Endothelial cell (in vitro differentiated cells): ENCODE measurements at regions not wholly inside any gene's neighbourhood (a gene's known extent, or its start where the extent isn't known, plus 50 kb on each side); places are given as distances from the start of the nearest gene placed in this dataset.

Experiments
- DNase-seq: peaks from one replicate; pipeline ENCODE4 v3.0.0; 2021; ENCODE audit warnings: low spot score
- H3K27ac Mint-ChIP-seq: one replicate; pipeline ENCODE4 v1.8.0; 2021; ENCODE audit warnings: mixed read lengths, inconsistent platforms; ENCODE audit not compliant: unreplicated experiment
- H3K27me3 Mint-ChIP-seq: one replicate; pipeline ENCODE4 v1.8.0; 2021; ENCODE audit warnings: mild to moderate bottlenecking, moderate library complexity, mixed read lengths, inconsistent platforms; ENCODE audit not compliant: unreplicated experiment
- H3K36me3 Mint-ChIP-seq: one replicate; pipeline ENCODE4 v1.8.0; 2021; ENCODE audit warnings: mild to moderate bottlenecking, low read depth, mixed read lengths, inconsistent platforms; ENCODE audit not compliant: unreplicated experiment
- H3K4me1 Mint-ChIP-seq: one replicate; pipeline ENCODE4 v1.8.0; 2021; ENCODE audit warnings: mild to moderate bottlenecking, mixed read lengths, inconsistent platforms; ENCODE audit not compliant: unreplicated experiment
- H3K4me3 Mint-ChIP-seq: one replicate; pipeline ENCODE4 v1.8.0; 2021; ENCODE audit warnings: mild to moderate bottlenecking, mixed read lengths, inconsistent platforms; ENCODE audit not compliant: unreplicated experiment
- H3K9me3 Mint-ChIP-seq: one replicate; pipeline ENCODE4 v1.8.0; 2021; ENCODE audit warnings: mixed read lengths, inconsistent platforms; ENCODE audit not compliant: unreplicated experiment
- TF ChIP-seq, protein P1 (sequence below): fragments of 200-600 bp; sonication (generic); IDR thresholded peaks from one replicate; pipeline ENCODE4 v1.5.0; 2021; ENCODE audit warnings: antibody characterized with exemption; ENCODE audit not compliant: unreplicated experiment

DNA sequence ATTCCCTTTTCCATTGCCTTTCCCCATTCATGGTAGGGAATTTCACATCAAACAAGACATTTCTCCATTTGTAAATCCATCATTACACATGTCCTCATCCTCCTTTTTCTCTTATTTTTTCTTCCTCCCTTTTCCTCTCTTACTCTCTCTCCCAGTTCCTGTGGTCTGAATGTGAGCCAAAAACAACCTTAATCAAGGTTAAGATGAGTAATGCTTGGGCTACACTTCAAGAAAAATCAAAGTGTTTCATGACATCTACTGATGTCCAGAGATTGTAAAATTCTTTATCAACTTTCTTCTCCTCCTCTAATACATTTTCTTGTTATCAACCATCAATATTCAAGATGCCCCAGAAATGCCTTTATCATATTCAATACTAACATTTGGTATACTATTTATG is 172.5 kb upstream of the PRNP start:
- Mint-ChIP-seq H3K4me1 (peaks cover 2% of the 10 kb centered on the region), H3K27me3 (no peaks in the 10 kb centered on the region), H3K36me3 (no peaks in the 10 kb centered on the region), H3K9me3 (no peaks in the 10 kb centered on the region), H3K27ac (no peak overlapping the region), H3K4me3 (no peak overlapping the region)
- TF ChIP-seq, protein P1, sequence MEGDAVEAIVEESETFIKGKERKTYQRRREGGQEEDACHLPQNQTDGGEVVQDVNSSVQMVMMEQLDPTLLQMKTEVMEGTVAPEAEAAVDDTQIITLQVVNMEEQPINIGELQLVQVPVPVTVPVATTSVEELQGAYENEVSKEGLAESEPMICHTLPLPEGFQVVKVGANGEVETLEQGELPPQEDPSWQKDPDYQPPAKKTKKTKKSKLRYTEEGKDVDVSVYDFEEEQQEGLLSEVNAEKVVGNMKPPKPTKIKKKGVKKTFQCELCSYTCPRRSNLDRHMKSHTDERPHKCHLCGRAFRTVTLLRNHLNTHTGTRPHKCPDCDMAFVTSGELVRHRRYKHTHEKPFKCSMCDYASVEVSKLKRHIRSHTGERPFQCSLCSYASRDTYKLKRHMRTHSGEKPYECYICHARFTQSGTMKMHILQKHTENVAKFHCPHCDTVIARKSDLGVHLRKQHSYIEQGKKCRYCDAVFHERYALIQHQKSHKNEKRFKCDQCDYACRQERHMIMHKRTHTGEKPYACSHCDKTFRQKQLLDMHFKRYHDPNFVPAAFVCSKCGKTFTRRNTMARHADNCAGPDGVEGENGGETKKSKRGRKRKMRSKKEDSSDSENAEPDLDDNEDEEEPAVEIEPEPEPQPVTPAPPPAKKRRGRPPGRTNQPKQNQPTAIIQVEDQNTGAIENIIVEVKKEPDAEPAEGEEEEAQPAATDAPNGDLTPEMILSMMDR, result no peak
- DNase-seq, result no peak

DNA sequence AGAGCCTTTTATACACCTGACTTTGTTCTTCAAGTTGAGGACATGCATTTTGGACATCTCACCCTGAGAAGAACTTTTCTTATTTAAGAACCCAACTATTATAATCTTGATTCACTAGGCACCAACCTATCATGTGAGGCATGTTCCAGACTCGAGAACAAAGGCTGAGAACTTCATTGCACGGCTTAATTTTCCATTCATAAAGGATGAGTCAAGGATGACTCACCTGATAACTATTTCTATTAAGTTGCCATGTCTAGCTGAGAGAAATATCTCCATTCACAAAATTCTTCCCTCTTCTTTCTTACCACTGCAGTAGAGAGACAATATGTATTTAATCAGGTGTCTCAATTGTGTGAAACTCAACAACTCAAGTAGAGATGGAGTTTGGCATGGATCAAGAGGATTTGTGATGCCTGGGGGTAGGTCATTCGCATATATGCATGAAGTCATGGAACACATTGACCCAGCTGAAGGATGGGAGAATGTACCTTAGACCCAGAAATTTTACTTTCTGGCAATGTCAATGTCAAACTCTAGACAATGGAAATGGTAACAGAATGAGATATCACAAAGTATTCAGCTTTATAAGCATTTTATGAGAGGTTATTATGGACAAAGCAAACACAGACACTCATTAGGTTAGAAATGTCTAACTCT is 173.2 kb upstream of the PRNP start:
- DNase-seq, result no peak
- TF ChIP-seq, protein P1, result no peak
- Mint-ChIP-seq H3K27ac (no peak overlapping the region), H3K27me3 (no peaks in the 10 kb centered on the region), H3K9me3 (no peaks in the 10 kb centered on the region), H3K4me1 (peaks cover 2% of the 10 kb centered on the region), H3K4me3 (no peak overlapping the region), H3K36me3 (no peaks in the 10 kb centered on the region)

DNA sequence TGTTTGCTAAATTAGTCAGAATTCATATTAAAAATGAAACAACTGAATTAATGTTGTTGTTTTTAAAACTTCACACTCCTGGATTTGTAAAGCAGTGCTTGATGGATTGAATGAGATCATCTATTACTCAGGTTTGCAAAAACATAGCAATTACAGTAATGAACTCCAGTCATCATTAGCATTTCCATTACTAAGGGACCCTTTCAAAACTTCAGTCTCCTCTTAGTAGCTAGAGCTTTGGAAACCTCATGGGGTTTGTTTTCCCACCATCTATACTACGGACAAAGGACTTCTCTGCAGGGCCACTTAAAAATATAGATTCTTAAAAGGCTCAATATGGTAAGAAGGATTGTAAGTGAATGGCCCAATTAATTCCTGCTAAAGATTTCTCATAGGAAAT is 174.5 kb upstream of the PRNP start:
- no peaks in the 10 kb centered on the region for H3K4me1 Mint-ChIP-seq
- DNase-seq, result no peak
- no peak overlapping the region for H3K27ac Mint-ChIP-seq
- no peak overlapping the region for H3K4me3 Mint-ChIP-seq
- TF ChIP-seq, protein P1, result no peak
- no peaks in the 10 kb centered on the region for H3K9me3 Mint-ChIP-seq
- no peaks in the 10 kb centered on the region for H3K36me3 Mint-ChIP-seq
- no peaks in the 10 kb centered on the region for H3K27me3 Mint-ChIP-seq

DNA sequence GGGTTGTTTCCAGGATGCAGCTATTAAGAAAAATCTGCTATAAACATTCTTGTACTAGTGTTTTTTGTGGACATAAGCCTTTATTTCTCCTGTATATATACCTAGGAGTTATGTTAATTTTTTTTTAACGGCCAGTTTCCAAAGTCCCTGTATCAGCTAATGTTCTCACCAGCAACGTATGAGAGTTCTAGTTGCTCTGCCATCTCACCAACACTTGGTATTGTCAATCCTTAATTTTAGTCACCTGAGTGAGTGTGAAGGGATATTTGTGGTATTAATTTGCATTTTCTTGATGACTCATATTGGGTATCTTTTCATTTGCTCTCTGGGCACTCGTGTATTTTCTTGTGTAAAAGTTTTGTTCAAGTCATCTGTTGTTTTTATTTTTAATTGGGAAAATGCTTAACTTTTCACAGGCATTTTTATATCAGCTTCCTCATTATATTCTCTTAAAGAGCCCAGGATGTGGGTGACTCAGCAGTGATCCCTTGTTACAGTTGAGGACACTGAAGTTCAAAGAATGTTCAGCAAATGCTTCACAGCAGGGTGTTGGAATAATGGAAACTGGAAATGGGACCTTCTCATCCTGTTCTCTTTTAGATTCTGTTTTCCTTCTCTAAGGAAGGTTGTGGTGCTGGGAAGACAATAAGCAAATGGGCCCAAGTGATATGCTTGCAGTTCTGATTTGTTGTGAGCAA is 176.3 kb upstream of the PRNP start:
- Mint-ChIP-seq H3K9me3 (no peaks in the 10 kb centered on the region), H3K27me3 (no peaks in the 10 kb centered on the region), H3K4me3 (no peak overlapping the region), H3K4me1 (no peaks in the 10 kb centered on the region), H3K27ac (no peak overlapping the region), H3K36me3 (no peaks in the 10 kb centered on the region)
- DNase-seq, result no peak
- TF ChIP-seq, protein P1, result no peak

DNA sequence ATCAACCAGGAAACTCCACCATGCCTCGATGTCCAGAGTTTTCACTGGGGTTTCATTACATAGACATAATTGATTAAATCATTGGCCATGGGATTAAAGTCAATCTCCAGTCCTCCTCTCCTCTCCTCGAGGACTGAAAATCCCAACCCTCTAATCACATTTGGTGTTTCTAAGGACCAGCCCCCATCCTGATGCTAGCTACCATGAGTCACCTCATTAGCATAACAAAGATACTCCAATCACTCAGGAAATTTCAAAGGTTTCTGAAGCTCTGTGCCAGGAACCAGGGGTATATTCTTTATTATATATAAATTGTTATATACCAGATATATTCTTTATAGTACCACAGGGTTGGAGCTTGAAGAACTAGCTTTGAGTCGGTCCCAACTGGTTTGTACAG is 177.5 kb upstream of the PRNP start:
- Mint-ChIP-seq H3K27ac (no peak overlapping the region), H3K36me3 (no peaks in the 10 kb centered on the region), H3K27me3 (peaks cover 2% of the 10 kb centered on the region), H3K9me3 (no peaks in the 10 kb centered on the region), H3K4me1 (no peaks in the 10 kb centered on the region), H3K4me3 (no peak overlapping the region)
- TF ChIP-seq, protein P1, result no peak
- DNase-seq, result no peak
